DOHH2 (cell line): ENCODE measurements at regions not wholly inside any gene's neighbourhood (a gene's known extent, or its start where the extent isn't known, plus 50 kb on each side); places are given as distances from the start of the nearest gene placed in this dataset.

Experiments
- H3F3A ChIP-seq: fragments of 200-600 bp; sonication (generic), shearing (Covaris generic); 2 replicates; pipeline ENCODE4 v1.6.0; 2016; ENCODE audit warnings: antibody characterized with exemption, mild to moderate bottlenecking; ENCODE audit not compliant: control insufficient read depth, insufficient read depth
- H3K27ac ChIP-seq: fragments of 200-600 bp; sonication (generic); 2 replicates; pipeline ENCODE4 v1.5.1; 2014; ENCODE audit warnings: low read depth, mild to moderate bottlenecking, low read length, moderate library complexity
- H3K27me3 ChIP-seq: fragments of 200-600 bp; sonication (generic); 2 replicates; pipeline ENCODE4 v1.6.1; 2014; ENCODE audit warnings: mild to moderate bottlenecking, low read length, mixed read lengths; ENCODE audit not compliant: control insufficient read depth
- H3K36me3 ChIP-seq: fragments of 200-600 bp; sonication (generic); 2 replicates; pipeline ENCODE4 v1.6.1; 2014; ENCODE audit warnings: mild to moderate bottlenecking, low read length, moderate library complexity, mixed read lengths; ENCODE audit not compliant: control insufficient read depth
- H3K4me1 ChIP-seq: fragments of 200-600 bp; sonication (generic); 2 replicates; pipeline ENCODE4 v1.6.1; 2014; ENCODE audit warnings: mild to moderate bottlenecking, low read length, mixed read lengths; ENCODE audit not compliant: control insufficient read depth
- H3K4me2 ChIP-seq: fragments of 200-600 bp; sonication (generic); 2 replicates; pipeline ENCODE4 v1.6.0; 2014; ENCODE audit warnings: mild to moderate bottlenecking, low read length, moderate library complexity
- H3K4me3 ChIP-seq: fragments of 200-600 bp; sonication (generic); 2 replicates; pipeline ENCODE4 v1.5.1; 2014; ENCODE audit warnings: mild to moderate bottlenecking, low read length, mixed read lengths
- H3K79me2 ChIP-seq: fragments of 200-600 bp; sonication (generic); 2 replicates; pipeline ENCODE4 v1.6.1; 2014; ENCODE audit warnings: mild to moderate bottlenecking, low read length, mixed read lengths; ENCODE audit not compliant: control insufficient read depth
- H3K9me2 ChIP-seq: fragments of 200-600 bp; sonication (generic); replicated peaks from 2 replicates; pipeline ENCODE4 v1.6.1; 2014; ENCODE audit warnings: mild to moderate bottlenecking, low read length, mixed read lengths; ENCODE audit not compliant: control insufficient read depth
- H3K9me3 ChIP-seq: fragments of 200-600 bp; sonication (generic); 2 replicates; pipeline ENCODE4 v1.6.1; 2014; ENCODE audit warnings: antibody characterized with exemption, low read length, mixed read lengths; ENCODE audit not compliant: control insufficient read depth, insufficient read depth
- H4K20me1 ChIP-seq: fragments of 200-600 bp; sonication (generic); 2 replicates; pipeline ENCODE4 v1.6.0; 2014; ENCODE audit warnings: low read depth, mild to moderate bottlenecking, antibody characterized with exemption, low read length, moderate library complexity; ENCODE audit not compliant: control insufficient read depth, insufficient read depth
- EZH2phosphoT487 ChIP-seq: fragments of 200-600 bp; sonication (generic); IDR thresholded peaks from 2 replicates; pipeline ENCODE4 v1.6.1; 2017; ENCODE audit warnings: borderline replicate concordance, mild to moderate bottlenecking, antibody characterized with exemption, low read length, moderate library complexity, mixed read lengths
- TF ChIP-seq, protein P1 (sequence below): fragments of 200-600 bp; sonication (generic); IDR thresholded peaks from one replicate; pipeline ENCODE4 v1.5.1; 2014; ENCODE audit warnings: antibody characterized with exemption, mild to moderate bottlenecking, low read depth, low read length; ENCODE audit not compliant: poor library complexity, severe bottlenecking

DNA sequence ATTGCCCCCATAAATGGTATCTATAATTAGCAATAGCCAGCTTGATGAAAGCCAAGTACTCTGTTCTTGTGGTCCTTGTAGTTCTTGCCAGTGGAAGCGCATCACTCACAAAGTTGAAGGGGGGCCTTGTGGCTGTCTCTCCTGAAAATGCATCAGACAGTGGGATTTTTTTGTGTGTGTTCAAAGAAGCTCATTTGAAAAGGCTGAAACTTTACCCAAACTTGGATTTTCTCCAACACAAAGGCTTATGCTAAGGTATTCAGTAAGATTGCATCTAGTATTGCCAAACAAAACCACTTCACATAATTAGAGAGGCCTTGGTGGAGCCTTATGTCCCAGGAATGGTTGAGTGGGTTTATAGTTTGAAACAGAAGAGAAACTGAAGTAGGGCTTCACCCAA is 216.7 kb upstream of the TMTC1 start:
- Histone ChIP-seq H4K20me1 (no peaks in the 10 kb centered on the region), H3K79me2 (no peaks in the 10 kb centered on the region), H3K27me3 (no peaks in the 10 kb centered on the region), H3K9me2 (no peaks in the 10 kb centered on the region), H3K4me3 (no peak overlapping the region), H3F3A (no peaks in the 10 kb centered on the region), H3K4me1 (no peaks in the 10 kb centered on the region), H3K9me3 (no peaks in the 10 kb centered on the region), H3K4me2 (no peak overlapping the region), H3K27ac (no peak overlapping the region), H3K36me3 (no peaks in the 10 kb centered on the region)
- no peak for TF ChIP-seq EZH2phosphoT487
- TF ChIP-seq, protein P1, sequence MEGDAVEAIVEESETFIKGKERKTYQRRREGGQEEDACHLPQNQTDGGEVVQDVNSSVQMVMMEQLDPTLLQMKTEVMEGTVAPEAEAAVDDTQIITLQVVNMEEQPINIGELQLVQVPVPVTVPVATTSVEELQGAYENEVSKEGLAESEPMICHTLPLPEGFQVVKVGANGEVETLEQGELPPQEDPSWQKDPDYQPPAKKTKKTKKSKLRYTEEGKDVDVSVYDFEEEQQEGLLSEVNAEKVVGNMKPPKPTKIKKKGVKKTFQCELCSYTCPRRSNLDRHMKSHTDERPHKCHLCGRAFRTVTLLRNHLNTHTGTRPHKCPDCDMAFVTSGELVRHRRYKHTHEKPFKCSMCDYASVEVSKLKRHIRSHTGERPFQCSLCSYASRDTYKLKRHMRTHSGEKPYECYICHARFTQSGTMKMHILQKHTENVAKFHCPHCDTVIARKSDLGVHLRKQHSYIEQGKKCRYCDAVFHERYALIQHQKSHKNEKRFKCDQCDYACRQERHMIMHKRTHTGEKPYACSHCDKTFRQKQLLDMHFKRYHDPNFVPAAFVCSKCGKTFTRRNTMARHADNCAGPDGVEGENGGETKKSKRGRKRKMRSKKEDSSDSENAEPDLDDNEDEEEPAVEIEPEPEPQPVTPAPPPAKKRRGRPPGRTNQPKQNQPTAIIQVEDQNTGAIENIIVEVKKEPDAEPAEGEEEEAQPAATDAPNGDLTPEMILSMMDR, result no peak

DNA sequence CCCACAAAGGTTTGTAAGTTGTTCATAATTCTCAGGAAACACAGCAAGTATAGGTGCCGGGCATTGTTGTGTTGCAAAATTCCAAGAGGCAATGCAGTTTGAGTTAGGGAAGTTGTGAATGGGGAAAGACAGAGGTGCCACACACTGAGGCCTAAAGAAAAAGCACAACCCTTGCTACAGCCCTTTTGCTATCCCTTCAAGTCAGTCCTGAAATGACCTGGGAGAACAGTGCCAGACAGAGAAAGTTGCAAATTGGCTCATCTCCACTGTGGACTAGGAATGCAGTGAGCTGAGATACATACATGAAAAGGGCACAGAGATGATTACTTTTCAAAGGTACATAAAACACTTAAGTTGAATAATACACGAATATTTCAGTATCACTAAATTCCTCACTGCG is 213.3 kb upstream of the TMTC1 start:
- Histone ChIP-seq H3K27me3 (no peaks in the 10 kb centered on the region), H3K36me3 (no peaks in the 10 kb centered on the region), H3K27ac (no peak overlapping the region), H3F3A (no peaks in the 10 kb centered on the region), H3K4me3 (no peak overlapping the region), H3K4me1 (no peaks in the 10 kb centered on the region), H3K9me2 (no peaks in the 10 kb centered on the region), H3K4me2 (no peak overlapping the region), H4K20me1 (no peaks in the 10 kb centered on the region), H3K79me2 (no peaks in the 10 kb centered on the region), H3K9me3 (no peaks in the 10 kb centered on the region)
- no peak for TF ChIP-seq EZH2phosphoT487
- TF ChIP-seq, protein P1, result no peak

DNA sequence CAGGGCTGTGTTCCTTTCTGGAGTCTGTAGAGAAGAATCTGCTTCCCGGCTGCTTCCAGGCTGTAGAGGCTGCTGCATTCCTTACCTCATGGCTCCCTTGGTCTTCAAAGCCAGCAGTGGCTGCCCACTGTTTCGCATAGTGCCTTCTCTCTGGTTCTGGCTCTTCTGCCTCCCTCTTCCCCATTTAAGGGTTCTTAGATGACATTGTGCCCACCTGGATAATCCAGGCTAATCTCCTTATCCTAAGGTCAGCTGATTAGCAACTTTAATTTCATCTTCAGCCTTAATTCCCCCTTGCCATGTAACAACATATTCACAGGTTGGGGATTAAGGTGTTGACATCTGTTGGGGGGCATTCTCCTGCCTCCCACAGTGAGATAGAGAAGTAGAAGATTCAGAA is 208.6 kb upstream of the TMTC1 start:
- Histone ChIP-seq H3K4me3 (no peak overlapping the region), H3K27me3 (no peaks in the 10 kb centered on the region), H3K9me3 (no peaks in the 10 kb centered on the region), H4K20me1 (no peaks in the 10 kb centered on the region), H3K36me3 (no peaks in the 10 kb centered on the region), H3K9me2 (no peaks in the 10 kb centered on the region), H3K27ac (no peak overlapping the region), H3F3A (no peaks in the 10 kb centered on the region), H3K79me2 (no peaks in the 10 kb centered on the region), H3K4me1 (no peaks in the 10 kb centered on the region), H3K4me2 (no peak overlapping the region)
- TF ChIP-seq, protein P1, result no peak
- TF ChIP-seq EZH2phosphoT487, result no peak

DNA sequence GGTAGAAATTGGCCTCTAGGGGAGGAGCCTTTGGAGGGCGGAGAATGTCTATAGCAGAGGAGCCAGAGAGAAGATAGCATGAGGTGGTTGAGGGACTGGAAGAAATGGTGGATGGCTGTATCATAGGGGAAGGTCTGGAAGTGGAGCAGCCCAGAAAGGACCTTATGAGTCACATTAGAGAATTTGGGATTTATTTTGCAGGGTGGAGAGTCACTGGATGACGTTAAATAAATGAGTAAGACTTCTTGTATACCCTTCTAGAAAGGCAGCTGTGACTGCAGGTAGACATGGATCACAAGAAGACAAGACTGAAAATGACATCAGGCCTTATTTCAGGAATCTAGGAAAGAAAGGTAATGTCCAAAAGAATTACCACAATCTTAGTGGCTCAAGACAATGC is 208.2 kb upstream of the TMTC1 start:
- Histone ChIP-seq H3F3A (no peaks in the 10 kb centered on the region), H3K79me2 (no peaks in the 10 kb centered on the region), H3K27me3 (no peaks in the 10 kb centered on the region), H3K9me2 (no peaks in the 10 kb centered on the region), H3K9me3 (no peaks in the 10 kb centered on the region), H3K4me3 (no peak overlapping the region), H3K27ac (no peak overlapping the region), H3K4me2 (no peak overlapping the region), H4K20me1 (no peaks in the 10 kb centered on the region), H3K36me3 (no peaks in the 10 kb centered on the region), H3K4me1 (no peaks in the 10 kb centered on the region)
- TF ChIP-seq EZH2phosphoT487, result no peak
- TF ChIP-seq, protein P1, result no peak
